Trophoblast cell (in vitro differentiated cells and primary cell): ENCODE measurements at regions not wholly inside any gene's neighbourhood (a gene's known extent, or its start where the extent isn't known, plus 50 kb on each side); places are given as distances from the start of the nearest gene placed in this dataset.

ENCODE experiments used
- DNase-seq, 2 donors: peaks; one replicate each; pipeline ENCODE4 v3.0.0-alpha.2; 2016
- H2AFZ ChIP-seq: 2 replicates; pipeline ENCODE4 v1.6.1; 2013; ENCODE audit warnings: low read length, moderate library complexity, mild to moderate bottlenecking; ENCODE audit not compliant: insufficient read depth, poor library complexity
- H2AK5ac ChIP-seq: 2 replicates; pipeline ENCODE4 v1.6.1; 2013; ENCODE audit warnings: mild to moderate bottlenecking, low read length
- H2BK120ac ChIP-seq: 2 replicates; pipeline ENCODE4 v1.6.1; 2013; ENCODE audit warnings: low read length, mild to moderate bottlenecking, moderate library complexity; ENCODE audit not compliant: insufficient read depth, poor library complexity
- H2BK12ac ChIP-seq: 2 replicates; pipeline ENCODE4 v1.6.1; 2013; ENCODE audit warnings: mild to moderate bottlenecking, low read length, moderate library complexity
- H2BK5ac ChIP-seq: 2 replicates; pipeline ENCODE4 v1.6.1; 2013; ENCODE audit warnings: low read length, low read depth, moderate library complexity, mild to moderate bottlenecking; ENCODE audit not compliant: poor library complexity
- H3K14ac ChIP-seq: 2 replicates; pipeline ENCODE4 v1.6.1; 2013; ENCODE audit warnings: mild to moderate bottlenecking, low read length
- H3K18ac ChIP-seq: 2 replicates; pipeline ENCODE4 v1.6.1; 2013; ENCODE audit warnings: mild to moderate bottlenecking, low read length
- H3K23ac ChIP-seq: 2 replicates; pipeline ENCODE4 v1.6.1; 2013; ENCODE audit warnings: low read length
- H3K27ac ChIP-seq: 2 replicates; pipeline ENCODE4 v1.5.1; 2013; ENCODE audit warnings: low read depth, mild to moderate bottlenecking, inconsistent platforms, low read length, moderate library complexity
- H3K27me3 ChIP-seq: 2 replicates; pipeline ENCODE4 v1.6.1; 2013; ENCODE audit warnings: inconsistent platforms, mild to moderate bottlenecking, low read length, moderate library complexity; ENCODE audit not compliant: insufficient read depth
- H3K36me3 ChIP-seq, 2 experiments: 1 replicate in 1 of 2; 2 replicates in 1 of 2; pipeline ENCODE4 v1.6.1; 2013; ENCODE audit warnings: low read length in 2 of 2, mild to moderate bottlenecking in 2 of 2, moderate library complexity in 1 of 2; ENCODE audit not compliant: insufficient read depth in 2 of 2, control insufficient read depth in 1 of 2
- H3K4ac ChIP-seq: 2 replicates; pipeline ENCODE4 v1.6.1; 2013; ENCODE audit warnings: low read depth, mild to moderate bottlenecking, low read length, moderate library complexity
- H3K4me1 ChIP-seq, 2 experiments: 1 replicate in 1 of 2; 2 replicates in 1 of 2; pipeline ENCODE4 v1.6.1; 2013; ENCODE audit warnings: low read length in 2 of 2, mild to moderate bottlenecking in 2 of 2, moderate library complexity in 1 of 2; ENCODE audit not compliant: insufficient read depth in 2 of 2, control insufficient read depth in 1 of 2
- H3K4me2 ChIP-seq: 2 replicates; pipeline ENCODE4 v1.6.1; 2013; ENCODE audit warnings: inconsistent platforms, mild to moderate bottlenecking, low read length, moderate library complexity
- H3K4me3 ChIP-seq: 2 replicates; pipeline ENCODE4 v1.5.1; 2013; ENCODE audit warnings: mild to moderate bottlenecking, low read depth, low read length, inconsistent platforms
- H3K79me1 ChIP-seq: one replicate; pipeline ENCODE4 v1.6.1; 2013; ENCODE audit warnings: low read length
- H3K79me2 ChIP-seq: 2 replicates; pipeline ENCODE4 v1.6.1; 2013; ENCODE audit warnings: low read length, mild to moderate bottlenecking; ENCODE audit not compliant: control insufficient read depth, insufficient read depth, poor library complexity
- H3K9ac ChIP-seq: 2 replicates; pipeline ENCODE4 v1.6.1; 2013; ENCODE audit warnings: mild to moderate bottlenecking, low read length
- H3K9me3 ChIP-seq: 2 replicates; pipeline ENCODE4 v1.6.1; 2013; ENCODE audit warnings: low read depth, mild to moderate bottlenecking, control low read depth, inconsistent platforms, low read length; ENCODE audit not compliant: insufficient read depth
- H4K12ac ChIP-seq: 2 replicates; pipeline ENCODE4 v1.6.1; 2013; ENCODE audit warnings: low read depth, mild to moderate bottlenecking, low read length, moderate library complexity
- H4K8ac ChIP-seq: 2 replicates; pipeline ENCODE4 v1.6.1; 2013; ENCODE audit warnings: low read depth, mild to moderate bottlenecking, low read length, moderate library complexity
- H4K91ac ChIP-seq: one replicate; pipeline ENCODE4 v1.6.1; 2013; ENCODE audit warnings: low read depth, mild to moderate bottlenecking, low read length, moderate library complexity
- WGBS: extraction: QIAGEN DNeasy Blood & Tissue Kit; methylation state at CpG from one replicate; pipeline ENCODE4 v1.1.7; 2013; ENCODE audit warnings: missing lambda C conversion rate; ENCODE audit not compliant: insufficient read length, insufficient coverage; ENCODE audit errors: extremely low coverage; 5-methylcytosine and 5-hydroxymethylcytosine counted together

GRCh38 chrX:141415889-141416288 lies 168.6 kb downstream of the SPANXA1 start:
- Histone ChIP-seq H3K27ac (no peak overlapping the region), H2AFZ (no peak overlapping the region), H2AK5ac (no peak overlapping the region), H2BK12ac (no peak overlapping the region), H3K4me2 (no peak overlapping the region), H2BK120ac (no peak overlapping the region), H3K9ac (no peak overlapping the region), H3K23ac (no peak overlapping the region), H3K4ac (no peak overlapping the region), H3K14ac (no peak overlapping the region), H3K27me3 (no peaks in the 10 kb centered on the region), H3K79me2 (no peaks in the 10 kb centered on the region), H3K9me3 (no peaks in the 10 kb centered on the region), H3K4me1 (no peaks in the 10 kb centered on the region), H4K91ac (no peak overlapping the region), H3K18ac (no peak overlapping the region), H3K4me3 (no peak overlapping the region), H4K8ac (no peak overlapping the region), H4K12ac (no peak overlapping the region), H2BK5ac (no peak overlapping the region), H3K36me3 (no peaks in the 10 kb centered on the region), H3K79me1 (no peaks in the 10 kb centered on the region)
- WGBS = no CpG with 5 or more reads among the region's 1 CpG
- no peak for DNase-seq

DNA sequence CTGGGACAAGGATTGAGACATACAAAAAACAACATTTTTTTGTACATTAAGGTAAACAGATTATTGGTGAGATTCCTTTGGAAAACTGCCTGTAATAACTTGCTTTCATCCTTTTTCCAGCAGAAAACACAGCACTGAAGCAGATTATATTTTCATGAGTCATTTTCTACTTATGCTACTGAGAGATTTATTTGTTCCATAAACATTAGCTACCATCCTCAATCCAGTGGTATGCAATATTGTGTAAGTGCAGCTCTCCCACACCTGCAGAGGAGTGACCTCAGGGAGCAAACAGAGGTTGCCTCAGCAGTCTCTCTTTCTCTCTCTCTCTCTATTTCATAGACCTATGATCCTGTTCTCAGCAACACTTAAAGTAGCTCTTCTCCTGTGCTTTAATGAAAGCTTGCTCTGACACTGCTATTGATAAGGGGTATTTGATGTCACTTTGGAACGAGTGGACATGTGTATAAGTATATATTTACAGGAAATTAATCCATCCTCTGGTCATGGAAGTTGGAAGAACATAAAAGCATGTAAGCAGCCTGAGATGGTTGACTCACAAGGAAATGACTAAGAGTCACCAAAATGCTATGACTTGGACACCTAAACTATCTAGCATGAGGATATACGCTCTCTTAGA lies 163.7 kb upstream of the SPANXC start:
- Histone ChIP-seq H2BK12ac (no peak overlapping the region), H4K8ac (no peak overlapping the region), H2BK120ac (no peak overlapping the region), H4K91ac (no peak overlapping the region), H2AFZ (no peak overlapping the region), H3K9ac (no peak overlapping the region), H3K36me3 (no peaks in the 10 kb centered on the region), H3K4me2 (no peak overlapping the region), H3K4ac (no peak overlapping the region), H2AK5ac (no peak overlapping the region), H3K4me3 (no peak overlapping the region), H3K27ac (no peak overlapping the region), H3K79me2 (no peaks in the 10 kb centered on the region), H3K79me1 (no peaks in the 10 kb centered on the region), H3K4me1 (no peaks in the 10 kb centered on the region), H3K9me3 (peaks cover 3% of the 10 kb centered on the region), H3K23ac (no peak overlapping the region), H3K27me3 (no peaks in the 10 kb centered on the region), H3K18ac (no peak overlapping the region), H4K12ac (no peak overlapping the region), H2BK5ac (no peak overlapping the region), H3K14ac (no peak overlapping the region)
- DNase-seq = peak in 1 of 2 donors; percentile 3
- no CpG with 5 or more reads among the region's 2 CpGs for WGBS

- H2BK5ac ChIP-seq = no peak overlapping the region
- no peak overlapping the region for H3K18ac ChIP-seq
- H4K8ac ChIP-seq = no peak overlapping the region
- no peak overlapping the region for H3K14ac ChIP-seq
- H3K4me1 ChIP-seq = no peaks in the 10 kb centered on the region
- no peak overlapping the region for H4K12ac ChIP-seq
- H2BK120ac ChIP-seq = no peak overlapping the region
- no peaks in the 10 kb centered on the region for H3K36me3 ChIP-seq
- H3K79me2 ChIP-seq = no peaks in the 10 kb centered on the region
- H3K23ac ChIP-seq = no peak overlapping the region
- H4K91ac ChIP-seq = no peak overlapping the region
- no peak overlapping the region for H3K4ac ChIP-seq
- no peak overlapping the region for H3K4me3 ChIP-seq
- peaks cover 3% of the 10 kb centered on the region for H3K9me3 ChIP-seq
- H3K27ac ChIP-seq = no peak overlapping the region
- H3K4me2 ChIP-seq = no peak overlapping the region
- no peak for DNase-seq
- no peak overlapping the region for H2AFZ ChIP-seq
- no peaks in the 10 kb centered on the region for H3K27me3 ChIP-seq
- H3K9ac ChIP-seq = no peak overlapping the region
- H2BK12ac ChIP-seq = no peak overlapping the region
- H3K79me1 ChIP-seq = no peaks in the 10 kb centered on the region
- no peak overlapping the region for H2AK5ac ChIP-seq
- no CpG with 5 or more reads among the region's 1 CpG for WGBS
Measured at GRCh38 chrX:141405486-141405852, 163.2 kb upstream of the SPANXC start.

- H2BK5ac ChIP-seq = no peak overlapping the region
- no peak overlapping the region for H2BK12ac ChIP-seq
- no peak overlapping the region for H2BK120ac ChIP-seq
- H3K27me3 ChIP-seq = no peaks in the 10 kb centered on the region
- H3K9ac ChIP-seq = no peak overlapping the region
- no peak overlapping the region for H4K8ac ChIP-seq
- no peak overlapping the region for H3K23ac ChIP-seq
- no peak overlapping the region for H2AFZ ChIP-seq
- H3K27ac ChIP-seq = no peak overlapping the region
- H3K14ac ChIP-seq = no peak overlapping the region
- no peaks in the 10 kb centered on the region for H3K36me3 ChIP-seq
- no peak overlapping the region for H3K4ac ChIP-seq
- no peaks in the 10 kb centered on the region for H3K79me1 ChIP-seq
- no peak overlapping the region for H4K91ac ChIP-seq
- no peak overlapping the region for H4K12ac ChIP-seq
- H3K4me2 ChIP-seq = no peak overlapping the region
- no peaks in the 10 kb centered on the region for H3K4me1 ChIP-seq
- H3K18ac ChIP-seq = no peak overlapping the region
- H2AK5ac ChIP-seq = no peak overlapping the region
- DNase-seq = no peak
- H3K4me3 ChIP-seq = no peak overlapping the region
- H3K79me2 ChIP-seq = no peaks in the 10 kb centered on the region
- peaks cover 3% of the 10 kb centered on the region for H3K9me3 ChIP-seq
- no CpG with 5 or more reads among the region's 7 CpGs for WGBS
Measured at GRCh38 chrX:141402897-141403610, 160.7 kb upstream of the SPANXC start.
